ENCODE measurements at regions not wholly inside any gene's neighbourhood (a gene's known extent, or its start where the extent isn't known, plus 50 kb on each side); places are given as distances from the start of the nearest gene placed in this dataset.

DNA sequence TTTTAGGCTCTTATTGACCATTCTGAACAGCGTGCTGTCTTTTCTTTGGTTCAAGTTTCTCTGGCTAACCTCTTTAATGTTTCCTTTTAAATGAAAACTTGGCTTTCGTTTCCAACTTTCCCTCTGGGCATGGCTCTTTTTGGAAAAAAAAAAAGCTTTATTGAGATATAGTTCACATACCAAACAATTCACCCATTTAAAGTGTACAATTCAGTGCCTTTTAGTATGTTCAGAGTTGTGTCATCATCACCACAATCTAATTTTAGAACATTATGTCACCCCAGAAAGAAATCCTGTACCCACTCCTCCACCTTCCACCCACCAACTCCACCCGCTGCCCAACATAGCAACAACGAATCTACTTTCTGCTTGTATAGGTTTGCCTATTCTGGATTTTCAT is 322.4 kb downstream of the ADCYAP1 start:
- TF ChIP-seq, protein P1, sequence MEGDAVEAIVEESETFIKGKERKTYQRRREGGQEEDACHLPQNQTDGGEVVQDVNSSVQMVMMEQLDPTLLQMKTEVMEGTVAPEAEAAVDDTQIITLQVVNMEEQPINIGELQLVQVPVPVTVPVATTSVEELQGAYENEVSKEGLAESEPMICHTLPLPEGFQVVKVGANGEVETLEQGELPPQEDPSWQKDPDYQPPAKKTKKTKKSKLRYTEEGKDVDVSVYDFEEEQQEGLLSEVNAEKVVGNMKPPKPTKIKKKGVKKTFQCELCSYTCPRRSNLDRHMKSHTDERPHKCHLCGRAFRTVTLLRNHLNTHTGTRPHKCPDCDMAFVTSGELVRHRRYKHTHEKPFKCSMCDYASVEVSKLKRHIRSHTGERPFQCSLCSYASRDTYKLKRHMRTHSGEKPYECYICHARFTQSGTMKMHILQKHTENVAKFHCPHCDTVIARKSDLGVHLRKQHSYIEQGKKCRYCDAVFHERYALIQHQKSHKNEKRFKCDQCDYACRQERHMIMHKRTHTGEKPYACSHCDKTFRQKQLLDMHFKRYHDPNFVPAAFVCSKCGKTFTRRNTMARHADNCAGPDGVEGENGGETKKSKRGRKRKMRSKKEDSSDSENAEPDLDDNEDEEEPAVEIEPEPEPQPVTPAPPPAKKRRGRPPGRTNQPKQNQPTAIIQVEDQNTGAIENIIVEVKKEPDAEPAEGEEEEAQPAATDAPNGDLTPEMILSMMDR (IDR thresholded peaks at IDR 0.05 in 2 of 3, conservative IDR thresholded peaks at IDR 0.05 in 1 of 3; ENCODE audit: borderline replicate concordance in 1 of 3, insufficient read depth in 1 of 3, low read depth in 2 of 3, low read length in 2 of 3): no peak
- TF ChIP-seq TCF7L2 (IDR thresholded peaks at IDR 0.05; ENCODE audit: borderline replicate concordance, extremely low read depth, insufficient read depth, insufficient read length): no peak
- no peak for TF ChIP-seq EZH2 (IDR thresholded peaks at IDR 0.05)
- TF ChIP-seq, protein P2, sequence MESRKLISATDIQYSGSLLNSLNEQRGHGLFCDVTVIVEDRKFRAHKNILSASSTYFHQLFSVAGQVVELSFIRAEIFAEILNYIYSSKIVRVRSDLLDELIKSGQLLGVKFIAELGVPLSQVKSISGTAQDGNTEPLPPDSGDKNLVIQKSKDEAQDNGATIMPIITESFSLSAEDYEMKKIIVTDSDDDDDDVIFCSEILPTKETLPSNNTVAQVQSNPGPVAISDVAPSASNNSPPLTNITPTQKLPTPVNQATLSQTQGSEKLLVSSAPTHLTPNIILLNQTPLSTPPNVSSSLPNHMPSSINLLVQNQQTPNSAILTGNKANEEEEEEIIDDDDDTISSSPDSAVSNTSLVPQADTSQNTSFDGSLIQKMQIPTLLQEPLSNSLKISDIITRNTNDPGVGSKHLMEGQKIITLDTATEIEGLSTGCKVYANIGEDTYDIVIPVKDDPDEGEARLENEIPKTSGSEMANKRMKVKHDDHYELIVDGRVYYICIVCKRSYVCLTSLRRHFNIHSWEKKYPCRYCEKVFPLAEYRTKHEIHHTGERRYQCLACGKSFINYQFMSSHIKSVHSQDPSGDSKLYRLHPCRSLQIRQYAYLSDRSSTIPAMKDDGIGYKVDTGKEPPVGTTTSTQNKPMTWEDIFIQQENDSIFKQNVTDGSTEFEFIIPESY (IDR thresholded peaks at IDR 0.05; ENCODE audit: extremely low read depth, insufficient replicate concordance, low read length): no peak
- no peak for TF ChIP-seq POLR2A (IDR thresholded peaks at IDR 0.05; ENCODE audit: borderline replicate concordance, extremely low read depth, insufficient read depth, insufficient read length)
- TF ChIP-seq EZH2phosphoT487 (IDR thresholded peaks at IDR 0.05; ENCODE audit: borderline replicate concordance): no peak
- no peak for TF ChIP-seq RAD21 (IDR thresholded peaks at IDR 0.05; ENCODE audit: low read depth)
- TF ChIP-seq EGR1 (IDR thresholded peaks at IDR 0.05; ENCODE audit: low read depth): no peak
- TF ChIP-seq ZNF274 (IDR thresholded peaks at IDR 0.05; ENCODE audit: low read depth, low read length): no peak
- TF ChIP-seq, protein P3, sequence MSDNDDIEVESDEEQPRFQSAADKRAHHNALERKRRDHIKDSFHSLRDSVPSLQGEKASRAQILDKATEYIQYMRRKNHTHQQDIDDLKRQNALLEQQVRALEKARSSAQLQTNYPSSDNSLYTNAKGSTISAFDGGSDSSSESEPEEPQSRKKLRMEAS (IDR thresholded peaks at IDR 0.05): no peak
- TF ChIP-seq SRF (IDR thresholded peaks at IDR 0.05; ENCODE audit: low read depth): no peak
- TF ChIP-seq POLR2AphosphoS5 (IDR thresholded peaks at IDR 0.05; ENCODE audit: low read depth, low read length): no peak
